GM12892 (cell line): ENCODE measurements at regions not wholly inside any gene's neighbourhood (a gene's known extent, or its start where the extent isn't known, plus 50 kb on each side); places are given as distances from the start of the nearest gene placed in this dataset.

Source experiments
- DNase-seq: peaks from one replicate; pipeline ENCODE4 v3.0.0; 2011; ENCODE audit not compliant: insufficient read length
- FAIRE-seq: peaks from 2 replicates; lab custom pipeline; 2011; peaks lifted over from hg19 to GRCh38; lab: Jason Lieb, UNC
- POLR2A ChIP-seq: IDR thresholded peaks from 2 replicates; pipeline ENCODE4 v1.6.1; 2011; ENCODE audit warnings: low read depth, low read length, control low read depth
- POLR2AphosphoS5 ChIP-seq: IDR thresholded peaks from 2 replicates; pipeline ENCODE4 v1.6.1; 2011; ENCODE audit warnings: low read depth, low read length, control low read depth
- TAF1 ChIP-seq: IDR thresholded peaks from 2 replicates; pipeline ENCODE4 v1.6.1; 2011; ENCODE audit warnings: low read depth, mild to moderate bottlenecking, control low read depth, low read length, borderline replicate concordance

DNA sequence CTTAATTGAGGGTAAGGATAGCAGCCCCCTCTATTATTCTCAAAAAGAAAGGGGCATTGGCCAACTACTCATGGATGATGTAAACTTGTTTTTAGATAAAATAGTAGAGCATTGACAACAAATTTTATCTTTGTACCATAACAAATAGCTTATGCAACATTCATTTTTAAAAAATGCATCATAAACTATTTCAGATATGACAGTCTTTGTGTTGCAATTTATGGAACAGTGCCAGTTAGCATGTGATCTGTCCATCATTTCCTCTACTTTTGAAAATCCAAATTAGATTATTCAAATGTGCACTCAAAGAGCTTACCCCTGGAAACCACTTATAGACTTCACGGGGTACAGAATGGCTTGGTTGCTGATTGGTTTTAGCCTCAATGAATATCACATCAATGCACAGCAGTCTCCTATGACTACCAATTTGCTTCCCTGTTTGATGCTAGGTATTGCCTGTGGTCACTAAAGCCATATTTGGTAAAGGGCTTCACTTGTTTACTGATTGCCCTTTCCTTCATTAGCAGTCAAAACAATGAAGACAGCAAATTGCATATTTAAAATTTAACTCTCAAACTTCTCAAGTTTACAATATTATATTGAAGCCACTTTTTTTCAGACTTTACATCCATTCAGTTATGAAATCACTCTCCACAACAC lies 274.9 kb upstream of the MGAT4C start:
- DNase-seq = no peak
- no peak for FAIRE-seq
- TF ChIP-seq POLR2AphosphoS5 (no peak), POLR2A (no peak), TAF1 (no peak)

DNA sequence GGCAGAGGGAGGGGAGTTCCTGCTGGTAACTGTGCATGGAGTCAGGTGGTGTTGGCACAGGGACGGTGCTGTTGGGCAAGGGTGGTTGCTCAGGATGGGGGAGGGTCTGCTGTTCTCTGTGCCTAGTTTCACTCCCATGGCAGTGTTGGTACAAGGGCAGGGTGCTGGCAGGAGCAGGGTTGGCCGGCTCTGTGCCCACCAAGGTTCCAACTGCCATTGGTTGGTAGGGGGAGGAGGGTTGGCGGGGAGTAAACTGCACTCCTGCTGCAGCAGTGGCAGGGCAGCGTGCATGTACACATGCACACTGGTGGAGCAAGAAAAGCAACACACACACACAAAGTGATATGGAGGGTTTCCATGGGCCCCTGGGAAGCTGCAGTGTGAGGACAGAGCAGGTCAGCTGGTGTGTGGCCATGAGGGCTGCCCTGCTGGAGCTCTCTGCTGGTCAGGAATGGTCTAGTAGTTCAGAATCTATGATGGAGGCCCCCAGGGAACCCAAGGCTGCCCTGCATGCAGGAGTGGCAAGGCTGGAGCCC lies 269.9 kb upstream of the MGAT4C start:
- DNase-seq (no peak), FAIRE-seq (no peak)
- no peak for TF ChIP-seq POLR2AphosphoS5
- TF ChIP-seq POLR2A = no peak
- TF ChIP-seq TAF1 = no peak

DNA sequence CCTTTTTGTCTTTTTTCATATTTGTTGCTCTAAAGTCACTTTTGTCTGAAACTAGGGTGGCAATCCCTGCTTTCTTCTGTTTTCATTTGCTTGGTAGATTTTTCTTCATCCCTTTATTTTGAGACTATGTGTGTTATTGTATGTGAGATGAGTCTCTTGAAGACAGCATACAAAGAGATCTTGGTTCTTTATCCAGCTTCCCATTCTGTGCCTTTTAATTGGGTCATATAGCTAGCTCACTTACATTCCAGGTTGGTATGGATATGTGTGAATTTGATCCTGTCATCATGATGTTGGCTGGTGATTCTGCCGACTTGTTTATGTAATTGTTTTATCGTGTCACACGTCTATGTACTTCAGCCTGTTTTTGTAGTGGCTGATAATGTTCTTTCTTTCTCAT lies 267.7 kb upstream of the MGAT4C start:
- FAIRE-seq (no peak), DNase-seq (no peak)
- TF ChIP-seq POLR2AphosphoS5 (no peak), POLR2A (no peak)

DNA sequence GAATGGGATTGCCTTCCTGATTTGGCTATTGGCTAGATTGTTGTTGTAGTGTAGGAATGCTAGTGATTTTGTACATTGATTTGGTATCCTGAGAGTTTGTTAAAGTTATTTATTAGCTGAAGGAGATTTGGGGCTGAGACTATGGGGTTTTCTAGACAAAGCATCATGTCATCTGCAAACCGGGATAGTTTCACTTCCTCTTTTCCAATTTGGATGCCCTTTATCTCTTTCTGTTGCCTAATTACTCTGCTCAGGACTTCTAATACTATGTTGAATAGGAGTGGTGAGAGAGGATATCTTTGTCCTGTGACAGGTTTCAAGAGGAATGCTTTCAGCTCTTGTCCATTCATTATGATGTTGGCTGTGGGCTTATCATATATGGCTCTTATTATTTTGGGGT lies 265.7 kb upstream of the MGAT4C start:
- DNase-seq (no peak), FAIRE-seq (no peak)
- no peak for TF ChIP-seq POLR2AphosphoS5
- TF ChIP-seq TAF1 = no peak
- TF ChIP-seq POLR2A = no peak

DNA sequence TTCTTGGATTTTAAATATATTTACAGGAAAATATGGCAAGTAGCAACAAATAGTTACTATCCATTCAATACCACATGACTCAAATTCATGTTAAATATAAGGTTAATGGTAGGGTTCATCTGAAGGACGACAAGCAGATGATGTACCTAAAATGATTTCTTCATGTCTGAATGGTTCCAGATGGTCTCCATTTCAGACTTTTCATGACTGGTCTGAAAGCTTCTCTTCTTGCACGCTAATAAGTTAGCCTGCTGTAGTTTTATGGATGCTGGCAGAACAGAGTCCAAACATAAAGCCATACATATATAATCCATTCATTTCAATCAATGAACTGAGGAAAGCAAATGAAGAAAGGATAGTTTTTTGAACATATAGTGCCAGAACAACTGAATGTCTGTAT lies 257.0 kb upstream of the MGAT4C start:
- TF ChIP-seq POLR2AphosphoS5 (no peak), TAF1 (no peak), POLR2A (no peak)

DNA sequence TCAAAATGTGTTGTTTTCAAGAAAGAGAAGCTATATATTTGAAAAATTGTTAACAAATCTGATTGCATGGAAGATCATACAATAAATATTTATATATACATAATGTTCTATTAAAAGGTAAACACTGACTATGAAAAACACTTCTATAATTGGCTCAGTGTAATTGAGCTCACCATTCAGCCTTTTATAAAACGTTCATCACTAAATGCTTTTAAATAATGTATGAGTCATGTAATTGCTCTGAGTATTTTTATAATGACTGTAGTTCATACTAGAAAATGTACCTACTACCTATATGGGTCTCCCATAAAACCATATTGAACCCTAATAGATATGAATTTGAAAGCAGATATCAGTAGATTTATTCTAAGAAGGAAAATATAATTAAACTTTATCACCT lies 240.4 kb upstream of the MGAT4C start:
- TF ChIP-seq POLR2AphosphoS5 (no peak), TAF1 (no peak), POLR2A (no peak)
- DNase-seq = no peak
- no peak for FAIRE-seq

More for the DNA sequence above, 257.0 kb upstream of the MGAT4C start:
- no peak for DNase-seq
- no peak for FAIRE-seq

DNA sequence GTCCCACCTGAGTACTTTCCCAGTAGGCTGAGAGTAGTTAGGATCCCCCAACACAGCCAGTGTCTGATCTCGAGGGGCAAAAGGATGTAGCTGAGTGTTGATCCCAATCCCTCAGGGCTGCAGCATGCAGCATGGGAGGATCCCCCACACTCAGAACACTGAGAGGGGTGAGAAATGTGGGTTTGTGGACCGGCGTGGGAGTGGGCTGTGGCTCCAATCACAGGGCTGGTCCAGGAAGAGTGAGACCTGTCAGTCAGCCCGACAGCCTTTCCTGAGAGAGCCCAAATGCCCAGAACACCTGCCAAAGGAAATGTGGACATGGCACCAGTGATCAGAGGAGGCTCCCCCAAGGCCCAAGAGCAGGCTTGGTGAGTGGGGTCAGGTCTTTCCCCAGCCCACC lies 228.3 kb upstream of the MGAT4C start:
- no peak for TF ChIP-seq TAF1
- no peak for TF ChIP-seq POLR2A
- no peak for TF ChIP-seq POLR2AphosphoS5
- no peak for DNase-seq
- no peak for FAIRE-seq

DNA sequence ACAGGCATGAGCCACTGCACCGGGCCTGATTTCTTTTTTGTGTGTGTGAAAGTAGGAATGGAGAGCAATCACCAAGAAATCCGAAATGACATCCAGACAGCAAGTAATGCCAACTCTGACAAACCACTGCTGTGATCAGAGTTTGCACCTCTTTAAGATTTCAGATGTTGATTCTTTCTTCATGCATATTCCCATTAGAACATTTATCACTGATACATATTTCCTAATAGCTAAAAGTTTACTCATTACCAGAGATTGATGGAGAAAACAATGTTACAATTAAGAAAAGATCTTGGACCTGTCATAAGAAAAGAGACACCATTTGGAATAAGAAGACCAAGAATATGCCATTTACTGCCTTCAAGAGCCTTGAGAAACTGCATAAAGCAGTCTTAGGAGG lies 217.0 kb upstream of the MGAT4C start:
- no peak for DNase-seq
- no peak for FAIRE-seq
- TF ChIP-seq POLR2AphosphoS5 (no peak), TAF1 (no peak), POLR2A (no peak)

DNA sequence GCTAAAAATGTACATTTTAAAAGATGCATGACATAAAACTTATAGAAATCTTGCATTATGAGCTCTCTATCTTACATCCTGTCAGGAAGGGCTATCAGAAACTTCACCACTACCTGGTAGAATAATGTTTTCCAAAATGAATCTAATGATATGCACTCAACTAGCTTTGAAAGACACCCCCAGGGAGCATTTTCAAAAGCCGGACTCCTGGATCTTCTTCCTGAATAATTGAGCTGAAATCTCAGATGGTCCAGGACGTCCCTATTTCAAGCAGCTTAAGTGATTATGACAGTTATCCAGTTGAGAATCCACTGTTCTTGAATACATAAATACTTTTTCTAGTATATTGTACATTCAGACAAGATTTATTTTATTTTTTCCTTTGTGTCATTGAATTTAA lies 200.6 kb upstream of the MGAT4C start:
- no peak for TF ChIP-seq POLR2AphosphoS5
- TF ChIP-seq POLR2A = no peak
- TF ChIP-seq TAF1 = no peak
- DNase-seq (no peak), FAIRE-seq (no peak)

DNA sequence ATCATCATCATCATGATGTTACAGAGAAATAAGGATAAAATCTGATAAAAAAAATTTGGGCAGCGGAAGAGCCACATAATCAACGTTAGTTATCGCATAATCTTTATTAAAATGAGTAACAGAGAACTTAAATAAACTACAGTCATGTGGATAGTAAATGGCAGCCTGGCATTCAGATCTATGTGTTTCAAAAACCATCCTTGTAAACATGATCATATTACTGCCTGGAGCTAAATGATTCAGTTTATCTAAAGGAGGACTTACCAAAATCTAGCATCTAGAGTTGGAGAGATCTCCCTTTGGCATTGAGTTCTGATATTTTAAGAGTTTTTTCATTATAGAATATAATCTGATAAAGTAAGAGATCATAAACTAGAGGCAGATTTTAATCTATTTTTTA lies 200.1 kb upstream of the MGAT4C start:
- no peak for FAIRE-seq
- no peak for TF ChIP-seq POLR2A
- TF ChIP-seq TAF1 = no peak
- TF ChIP-seq POLR2AphosphoS5 = no peak
- DNase-seq = no peak

DNA sequence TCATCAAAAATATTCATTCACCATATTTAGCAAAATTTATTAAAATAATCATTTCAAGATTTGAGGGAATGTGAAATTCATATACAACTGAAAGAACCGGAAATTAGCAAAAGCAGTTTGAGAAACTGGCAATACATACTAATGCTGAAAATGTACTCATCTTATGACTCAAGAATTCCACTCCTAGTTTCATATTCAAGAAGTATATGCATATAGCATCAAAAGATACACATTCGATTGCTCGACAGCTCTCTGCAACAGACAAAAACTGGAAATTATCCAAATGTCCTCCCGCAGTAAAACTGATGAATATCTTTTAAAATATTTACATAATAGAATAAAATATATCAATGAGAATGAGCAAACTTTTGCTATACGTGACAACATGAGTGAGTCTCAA lies 189.2 kb upstream of the MGAT4C start:
- FAIRE-seq = no peak
- DNase-seq = no peak
- TF ChIP-seq POLR2A = no peak
- TF ChIP-seq POLR2AphosphoS5 = no peak
- TF ChIP-seq TAF1 = no peak

DNA sequence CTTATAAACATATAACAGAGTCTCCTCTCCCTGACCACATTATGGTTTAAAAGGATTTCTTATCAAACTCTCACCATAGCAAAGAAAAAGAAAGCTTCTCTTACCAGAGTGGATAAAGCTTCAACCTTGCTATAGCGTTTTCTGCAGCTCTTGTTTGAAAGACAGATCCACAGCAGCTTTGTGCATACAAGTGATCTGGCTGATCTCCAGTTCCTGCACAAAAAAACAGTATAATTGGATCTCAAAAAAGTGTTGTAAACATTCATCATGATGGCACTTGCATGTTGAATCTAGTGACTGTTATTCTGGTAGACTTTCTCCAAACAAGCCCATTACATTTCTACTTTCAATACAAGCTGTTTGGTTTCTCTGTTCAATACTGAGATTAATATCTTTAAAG lies 178.9 kb upstream of the MGAT4C start:
- TF ChIP-seq TAF1 (no peak), POLR2A (no peak), POLR2AphosphoS5 (no peak)
- no peak for FAIRE-seq
- no peak for DNase-seq

DNA sequence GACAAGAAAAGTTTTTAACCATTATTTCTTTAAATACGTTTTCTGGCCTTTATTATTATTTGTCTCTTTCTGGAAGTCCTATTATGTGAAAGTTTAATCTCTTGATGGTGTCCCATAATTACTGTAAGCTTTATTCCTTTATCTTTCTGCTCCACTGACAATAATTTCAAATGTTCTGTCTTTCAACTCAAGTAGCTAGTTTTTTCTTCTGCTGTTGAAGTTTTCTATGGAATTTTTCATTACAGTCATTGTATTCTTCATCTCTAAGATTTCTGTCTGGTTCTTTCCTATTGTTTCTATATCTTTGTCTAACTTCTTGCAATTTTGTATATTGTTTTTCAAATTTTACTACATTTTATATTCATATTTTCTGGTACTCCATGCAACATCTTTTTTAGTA lies 173.6 kb upstream of the MGAT4C start:
- DNase-seq (no peak), FAIRE-seq (no peak)
- TF ChIP-seq POLR2A (no peak), TAF1 (no peak), POLR2AphosphoS5 (no peak)
